A549 (cell line): ENCODE measurements at regions not wholly inside any gene's neighbourhood (a gene's known extent, or its start where the extent isn't known, plus 50 kb on each side); places are given as distances from the start of the nearest gene placed in this dataset.
"Not testable (repeated sequence)": the region's sequence is repeated elsewhere in the genome, so short reads cannot be mapped to it uniquely, and the experiment has no call there.

Source experiments
- ATAC-seq, 2 experiments: fragments of 200-7000 bp in 1 of 2; fragments of >200 bp in 1 of 2; cut with Nextera tagmentation in 1 of 2; cut with Tn5 transposase in 1 of 2; 3 replicates each; pipeline versions ENCODE4 v1.8.0 to v1.9.1; 2018 to 2020; ENCODE audit warnings: mild to moderate bottlenecking in 1 of 2, moderate library complexity in 1 of 2
- CTCF ChIA-PET: fragments of 300-600 bp; sonication (Branson Sonifier 250); formaldehyde crosslinking; extraction: SDS; loops from one replicate; lab custom pipeline; 2021; ENCODE audit warnings: antibody characterized with exemption, inconsistent platforms; lab: Yijun Ruan, JAX
- POLR2A ChIA-PET: fragments of 350-600 bp; formaldehyde crosslinking; extraction: SDS; loops from one replicate; lab custom pipeline; 2021; ENCODE audit warnings: antibody characterized with exemption, inconsistent platforms; lab: Yijun Ruan, JAX
- DNase-seq, 2 experiments: peaks; one replicate each; pipeline versions ENCODE4 v3.0.0 to v3.0.0-alpha.2; 2011 to 2016; ENCODE audit warnings: low read depth in 1 of 2, low spot score in 1 of 2
- FAIRE-seq: peaks from 2 replicates; lab custom pipeline; 2011; peaks lifted over from hg19 to GRCh38; lab: Jason Lieb, UNC
- H3K27ac ChIP-seq, 2 experiments: fragments of >200 bp; sonication (Bioruptor Twin); formaldehyde crosslinking; 3 replicates each; pipeline ENCODE4 v1.5.1; 2016 to 2017
- H3K4me1 ChIP-seq: fragments of >200 bp; sonication (Bioruptor Twin); formaldehyde crosslinking; 3 replicates; pipeline ENCODE4 v1.6.1; 2016
- H3K4me2 ChIP-seq: fragments of >200 bp; sonication (Bioruptor Twin); formaldehyde crosslinking; 3 replicates; pipeline ENCODE4 v1.6.1; 2016
- H3K4me3 ChIP-seq: fragments of >200 bp; sonication (Bioruptor Twin); formaldehyde crosslinking; 3 replicates; pipeline ENCODE4 v1.5.1; 2016
- H3K9me3 ChIP-seq: fragments of >200 bp; sonication (Bioruptor Twin); formaldehyde crosslinking; 3 replicates; pipeline ENCODE4 v1.6.1; 2016
- BHLHE40 ChIP-seq: IDR thresholded peaks from 2 replicates; pipeline ENCODE4 v1.6.1; 2012; ENCODE audit warnings: low read depth, low read length, inconsistent platforms
- CBX2 ChIP-seq: fragments of 200-600 bp; sonication (generic); IDR thresholded peaks from 2 replicates; pipeline ENCODE4 v1.6.1; 2016; ENCODE audit warnings: low read depth, mild to moderate bottlenecking, borderline replicate concordance
- EP300 ChIP-seq, 2 experiments: fragments of >200 bp; sonication (Bioruptor Twin); formaldehyde crosslinking; IDR thresholded peaks; 2 replicates in 1 of 2; 3 replicates in 1 of 2; pipeline ENCODE4 v1.6.1; 2016 to 2017
- FOSB ChIP-seq: fragments of 250-450 bp; sonication (Bioruptor Pico); IDR thresholded peaks from 2 replicates; pipeline ENCODE4 v1.5.0; 2020; ENCODE audit warnings: mild to moderate bottlenecking, moderate library complexity
- FOSL2 ChIP-seq, 2 experiments: fragments of 450-650 bp in 1 of 2; fragments of >200 bp in 1 of 2; sonication (Bioruptor Twin) in 1 of 2; formaldehyde crosslinking; IDR thresholded peaks; 2 replicates each; pipeline versions ENCODE4 v1.5.0 to v1.6.1; 2016 to 2020; ENCODE audit warnings: mild to moderate bottlenecking in 1 of 2, moderate library complexity in 1 of 2
- FOXS1 ChIP-seq: fragments of 250-450 bp; sonication (Bioruptor Pico); IDR thresholded peaks from 2 replicates; pipeline ENCODE4 v1.5.0; 2020; ENCODE audit warnings: mild to moderate bottlenecking, moderate library complexity
- HDAC2 ChIP-seq: fragments of 200-600 bp; sonication (generic); IDR thresholded peaks from 2 replicates; pipeline ENCODE4 v1.6.1; 2016
- HOXB5 ChIP-seq: fragments of 250-450 bp; sonication (Bioruptor Pico); IDR thresholded peaks from 2 replicates; pipeline ENCODE4 v1.5.0; 2020; ENCODE audit warnings: mild to moderate bottlenecking, moderate library complexity
- JUN ChIP-seq, 2 experiments: fragments of >200 bp; sonication (Bioruptor Twin); formaldehyde crosslinking; IDR thresholded peaks; 2 replicates in 1 of 2; 3 replicates in 1 of 2; pipeline ENCODE4 v1.6.1; 2016 to 2017
- JUNB ChIP-seq: fragments of >200 bp; sonication (Bioruptor Twin); formaldehyde crosslinking; IDR thresholded peaks from 2 replicates; pipeline ENCODE4 v1.6.1; 2016
- PBX3 ChIP-seq: IDR thresholded peaks from 2 replicates; pipeline ENCODE4 v1.6.1; 2012
- POLR2AphosphoS2 ChIP-seq: conservative IDR thresholded peaks from 2 replicates; pipeline ENCODE4 v1.6.1; 2012; ENCODE audit warnings: low read length, improper control_type of control experiment, inconsistent platforms
- RAD21 ChIP-seq, 2 experiments: fragments of >200 bp in 1 of 2; sonication (Bioruptor Twin) in 1 of 2; formaldehyde crosslinking in 1 of 2; IDR thresholded peaks in 1 of 2; conservative IDR thresholded peaks in 1 of 2; 2 replicates in 1 of 2; 3 replicates in 1 of 2; pipeline ENCODE4 v1.6.1; 2012 to 2018; ENCODE audit warnings: inconsistent platforms in 1 of 2
- RARB ChIP-seq: fragments of 250-450 bp; sonication (Bioruptor Pico); IDR thresholded peaks from 2 replicates; pipeline ENCODE4 v1.8.0; 2021; ENCODE audit warnings: mild to moderate bottlenecking, moderate library complexity
- RCOR1 ChIP-seq: fragments of 150-350 bp; IDR thresholded peaks from 2 replicates; pipeline ENCODE4 v1.6.1; 2014; ENCODE audit warnings: antibody characterized with exemption, low read length, low read depth
- SMC3 ChIP-seq: fragments of >200 bp; sonication (Bioruptor Twin); formaldehyde crosslinking; IDR thresholded peaks from 3 replicates; pipeline ENCODE4 v1.6.1; 2018; ENCODE audit warnings: inconsistent platforms
- TFCP2L1 ChIP-seq: fragments of 250-450 bp; sonication (Bioruptor Pico); IDR thresholded peaks from 2 replicates; pipeline ENCODE4 v1.5.0; 2021; ENCODE audit warnings: mild to moderate bottlenecking
- TP53 ChIP-seq: fragments of 250-450 bp; sonication (Bioruptor Pico); IDR thresholded peaks from 2 replicates; pipeline ENCODE4 v1.5.0; 2021; ENCODE audit warnings: mild to moderate bottlenecking, moderate library complexity
- ZFP36 ChIP-seq: fragments of 450-650 bp; IDR thresholded peaks from 2 replicates; pipeline ENCODE4 v1.6.1; 2014; ENCODE audit warnings: borderline replicate concordance; ENCODE audit not compliant: partially characterized antibody
- ZSCAN20 ChIP-seq: fragments of 250-450 bp; sonication (Bioruptor Pico); IDR thresholded peaks from 2 replicates; pipeline ENCODE4 v1.8.0; 2022; ENCODE audit warnings: mild to moderate bottlenecking, moderate library complexity
- whole genome bisulfite sequencing: methylation state at CpG from one replicate; pipeline ENCODE4 v1.1.6; 2017; ENCODE audit errors: missing lambda C conversion rate; 5-methylcytosine and 5-hydroxymethylcytosine counted together
- TF ChIP-seq, protein P1 (sequence below): fragments of >200 bp; sonication (Bioruptor Twin); formaldehyde crosslinking; IDR thresholded peaks from 3 replicates; pipeline ENCODE4 v1.5.1; 2016
- TF ChIP-seq, protein P2 (sequence below): fragments of 450-650 bp; IDR thresholded peaks from 2 replicates; pipeline ENCODE4 v1.6.1; 2014; ENCODE audit warnings: antibody characterized with exemption
- TF ChIP-seq, protein P3 (sequence below): fragments of 250-450 bp; sonication (Bioruptor Pico); IDR thresholded peaks from 2 replicates; pipeline ENCODE4 v1.5.0; 2021; ENCODE audit warnings: mild to moderate bottlenecking, moderate library complexity, borderline replicate concordance
- TF ChIP-seq, protein P4 (sequence below): fragments of >200 bp; sonication (Bioruptor Twin); formaldehyde crosslinking; IDR thresholded peaks from 2 replicates; pipeline ENCODE4 v1.6.1; 2016
- TF ChIP-seq, protein P5 (sequence below): fragments of 250-450 bp; sonication (Bioruptor Pico); IDR thresholded peaks from 2 replicates; pipeline ENCODE4 v1.5.0; 2020; ENCODE audit warnings: low read depth, mild to moderate bottlenecking, moderate library complexity

GRCh38 chr16:51236583-51236982 lies 85.5 kb upstream of the SALL1 start:
- H3K4me1 ChIP-seq = no peaks in the 10 kb centered on the region
- H3K4me2 ChIP-seq = no peak overlapping the region
- no peak for FAIRE-seq
- ChIA-PET CTCF (no interaction called here), POLR2A (no interaction called here)
- no peak for ATAC-seq
- DNase-seq = no peak
- no peak overlapping the region for H3K4me3 ChIP-seq
- 25% methylated on average over 3 of the region's 3 CpGs for WGBS
- TF ChIP-seq, protein P1, sequence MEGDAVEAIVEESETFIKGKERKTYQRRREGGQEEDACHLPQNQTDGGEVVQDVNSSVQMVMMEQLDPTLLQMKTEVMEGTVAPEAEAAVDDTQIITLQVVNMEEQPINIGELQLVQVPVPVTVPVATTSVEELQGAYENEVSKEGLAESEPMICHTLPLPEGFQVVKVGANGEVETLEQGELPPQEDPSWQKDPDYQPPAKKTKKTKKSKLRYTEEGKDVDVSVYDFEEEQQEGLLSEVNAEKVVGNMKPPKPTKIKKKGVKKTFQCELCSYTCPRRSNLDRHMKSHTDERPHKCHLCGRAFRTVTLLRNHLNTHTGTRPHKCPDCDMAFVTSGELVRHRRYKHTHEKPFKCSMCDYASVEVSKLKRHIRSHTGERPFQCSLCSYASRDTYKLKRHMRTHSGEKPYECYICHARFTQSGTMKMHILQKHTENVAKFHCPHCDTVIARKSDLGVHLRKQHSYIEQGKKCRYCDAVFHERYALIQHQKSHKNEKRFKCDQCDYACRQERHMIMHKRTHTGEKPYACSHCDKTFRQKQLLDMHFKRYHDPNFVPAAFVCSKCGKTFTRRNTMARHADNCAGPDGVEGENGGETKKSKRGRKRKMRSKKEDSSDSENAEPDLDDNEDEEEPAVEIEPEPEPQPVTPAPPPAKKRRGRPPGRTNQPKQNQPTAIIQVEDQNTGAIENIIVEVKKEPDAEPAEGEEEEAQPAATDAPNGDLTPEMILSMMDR = no peak
- TF ChIP-seq, protein P2, sequence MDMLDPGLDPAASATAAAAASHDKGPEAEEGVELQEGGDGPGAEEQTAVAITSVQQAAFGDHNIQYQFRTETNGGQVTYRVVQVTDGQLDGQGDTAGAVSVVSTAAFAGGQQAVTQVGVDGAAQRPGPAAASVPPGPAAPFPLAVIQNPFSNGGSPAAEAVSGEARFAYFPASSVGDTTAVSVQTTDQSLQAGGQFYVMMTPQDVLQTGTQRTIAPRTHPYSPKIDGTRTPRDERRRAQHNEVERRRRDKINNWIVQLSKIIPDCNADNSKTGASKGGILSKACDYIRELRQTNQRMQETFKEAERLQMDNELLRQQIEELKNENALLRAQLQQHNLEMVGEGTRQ = no peak
- TF ChIP-seq ZFP36 (no peak), HOXB5 (CRISPR knock-in tag) (no peak), RAD21 (conservative IDR thresholded peaks at IDR 0.05 in 1 of 2, IDR thresholded peaks at IDR 0.05 in 1 of 2) (no peak), JUN (IDR thresholded peaks at IDR 0.05) (no peak), SMC3 (no peak), RARB (no peak), TP53 (no peak), ZSCAN20 (CRISPR knock-in tag) (no peak), JUNB (no peak), PBX3 (no peak), FOXS1 (no peak), FOSB (CRISPR knock-in tag) (no peak), EP300 (IDR thresholded peaks at IDR 0.05) (no peak), FOSL2 (IDR thresholded peaks at IDR 0.05) (no peak), FOSL2 (CRISPR knock-in tag; IDR thresholded peaks at IDR 0.05) (no peak), HDAC2 (no peak), TFCP2L1 (CRISPR knock-in tag) (no peak)
- TF ChIP-seq, protein P3, sequence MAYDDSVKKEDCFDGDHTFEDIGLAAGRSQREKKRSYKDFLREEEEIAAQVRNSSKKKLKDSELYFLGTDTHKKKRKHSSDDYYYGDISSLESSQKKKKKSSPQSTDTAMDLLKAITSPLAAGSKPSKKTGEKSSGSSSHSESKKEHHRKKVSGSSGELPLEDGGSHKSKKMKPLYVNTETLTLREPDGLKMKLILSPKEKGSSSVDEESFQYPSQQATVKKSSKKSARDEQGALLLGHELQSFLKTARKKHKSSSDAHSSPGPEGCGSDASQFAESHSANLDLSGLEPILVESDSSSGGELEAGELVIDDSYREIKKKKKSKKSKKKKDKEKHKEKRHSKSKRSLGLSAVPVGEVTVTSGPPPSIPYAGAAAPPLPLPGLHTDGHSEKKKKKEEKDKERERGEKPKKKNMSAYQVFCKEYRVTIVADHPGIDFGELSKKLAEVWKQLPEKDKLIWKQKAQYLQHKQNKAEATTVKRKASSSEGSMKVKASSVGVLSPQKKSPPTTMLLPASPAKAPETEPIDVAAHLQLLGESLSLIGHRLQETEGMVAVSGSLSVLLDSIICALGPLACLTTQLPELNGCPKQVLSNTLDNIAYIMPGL = no peak
- H3K9me3 ChIP-seq = no peaks in the 10 kb centered on the region
- H3K27ac ChIP-seq = no peak overlapping the region

GRCh38 chr16:51231702-51232101 lies 80.6 kb upstream of the SALL1 start:
- H3K9me3 ChIP-seq = no peaks in the 10 kb centered on the region
- TF ChIP-seq JUN (IDR thresholded peaks at IDR 0.05) (no peak), POLR2AphosphoS2 (no peak), RCOR1 (no peak), CBX2 (no peak), BHLHE40 (no peak)
- TF ChIP-seq, protein P4, sequence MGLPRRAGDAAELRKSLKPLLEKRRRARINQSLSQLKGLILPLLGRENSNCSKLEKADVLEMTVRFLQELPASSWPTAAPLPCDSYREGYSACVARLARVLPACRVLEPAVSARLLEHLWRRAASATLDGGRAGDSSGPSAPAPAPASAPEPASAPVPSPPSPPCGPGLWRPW = no peak
- TF ChIP-seq, protein P5, sequence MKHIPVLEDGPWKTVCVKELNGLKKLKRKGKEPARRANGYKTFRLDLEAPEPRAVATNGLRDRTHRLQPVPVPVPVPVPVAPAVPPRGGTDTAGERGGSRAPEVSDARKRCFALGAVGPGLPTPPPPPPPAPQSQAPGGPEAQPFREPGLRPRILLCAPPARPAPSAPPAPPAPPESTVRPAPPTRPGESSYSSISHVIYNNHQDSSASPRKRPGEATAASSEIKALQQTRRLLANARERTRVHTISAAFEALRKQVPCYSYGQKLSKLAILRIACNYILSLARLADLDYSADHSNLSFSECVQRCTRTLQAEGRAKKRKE (CRISPR knock-in tag) = no peak
- TF ChIP-seq, all 56 proteins: peak for 0
- no peak overlapping the region for H3K27ac ChIP-seq
- no peak overlapping the region; the same call in 2 of the 3 replicates for H3K4me2 ChIP-seq
- DNase-seq (no peak), ATAC-seq (no peak), FAIRE-seq (no peak)
- WGBS = 37% methylated on average over 4 of the region's 4 CpGs
- no peaks in the 10 kb centered on the region for H3K4me1 ChIP-seq
- CTCF ChIA-PET = no interaction called here
- POLR2A ChIA-PET = no interaction called here
- H3K4me3 ChIP-seq = no peak overlapping the region

- H3K4me2 ChIP-seq, ATAC-seq, POLR2A ChIA-PET, H3K27ac ChIP-seq, DNase-seq, FAIRE-seq, H3K4me3 ChIP-seq, H3K4me1 ChIP-seq, H3K9me3 ChIP-seq, CTCF ChIA-PET: not testable (repeated sequence)
- WGBS = 5% methylated on average over 1 of the region's 1 CpG
Measured at GRCh38 chr16:51230035-51230434, 79.0 kb upstream of the SALL1 start.
